ENCODE measurements at regions not wholly inside any gene's neighbourhood (a gene's known extent, or its start where the extent isn't known, plus 50 kb on each side); places are given as distances from the start of the nearest gene placed in this dataset.

DNA sequence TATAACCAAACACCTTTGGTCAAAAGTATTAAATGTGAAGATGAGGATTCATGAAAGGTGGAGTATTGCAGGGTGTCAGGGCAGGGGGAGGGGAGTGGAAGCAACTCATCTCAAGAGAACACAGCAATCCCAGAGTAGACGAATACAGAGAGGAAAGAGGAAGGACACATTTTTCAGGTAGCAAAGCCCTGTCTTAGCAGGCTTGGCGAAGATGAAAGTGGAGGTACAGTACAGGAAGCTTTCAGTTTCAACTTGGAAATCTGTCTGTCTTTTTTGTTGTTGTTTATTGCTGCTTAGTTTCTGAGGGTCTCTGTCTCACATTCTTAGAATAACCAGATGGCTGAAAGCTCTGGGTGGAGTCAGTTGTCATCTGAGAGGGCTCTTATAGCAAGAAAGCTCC, 80.8 kb upstream of the GPR149 start:
- ATAC-seq (ENCODE audit: insufficient read depth, low FRiP score) (no peak), DNase-seq (no peak)
- Histone ChIP-seq H3K27ac (ENCODE audit: low read depth in 1 of 2, low read length in 1 of 2) (no peak overlapping the region), H3K9me3 (ENCODE audit: control insufficient read depth in 4 of 4, insufficient read depth in 3 of 4, low read length in 3 of 4) (peaks cover 0 to 3% (median 0%) of the 10 kb centered on the region in 4 donors), H3K9ac (ENCODE audit: insufficient read depth in 1 of 2, low read length in 2 of 2) (no peak overlapping the region), H3K27me3 (ENCODE audit: control insufficient read depth in 3 of 3, insufficient read depth in 3 of 3, low read length in 2 of 3) (no peaks in the 10 kb centered on the region), H3K36me3 (ENCODE audit: control insufficient read depth in 4 of 4, insufficient read depth in 4 of 4, low read length in 4 of 4) (no peaks in the 10 kb centered on the region), H3K4me1 (ENCODE audit: control insufficient read depth in 5 of 5, insufficient read depth in 5 of 5, low read length in 5 of 5) (no peaks in the 10 kb centered on the region), H3K4me3 (no peak overlapping the region)
- 78 to 81% methylated on average over 2 of the region's 2 CpGs for WGBS, 2 donors
- TF ChIP-seq, protein P1, sequence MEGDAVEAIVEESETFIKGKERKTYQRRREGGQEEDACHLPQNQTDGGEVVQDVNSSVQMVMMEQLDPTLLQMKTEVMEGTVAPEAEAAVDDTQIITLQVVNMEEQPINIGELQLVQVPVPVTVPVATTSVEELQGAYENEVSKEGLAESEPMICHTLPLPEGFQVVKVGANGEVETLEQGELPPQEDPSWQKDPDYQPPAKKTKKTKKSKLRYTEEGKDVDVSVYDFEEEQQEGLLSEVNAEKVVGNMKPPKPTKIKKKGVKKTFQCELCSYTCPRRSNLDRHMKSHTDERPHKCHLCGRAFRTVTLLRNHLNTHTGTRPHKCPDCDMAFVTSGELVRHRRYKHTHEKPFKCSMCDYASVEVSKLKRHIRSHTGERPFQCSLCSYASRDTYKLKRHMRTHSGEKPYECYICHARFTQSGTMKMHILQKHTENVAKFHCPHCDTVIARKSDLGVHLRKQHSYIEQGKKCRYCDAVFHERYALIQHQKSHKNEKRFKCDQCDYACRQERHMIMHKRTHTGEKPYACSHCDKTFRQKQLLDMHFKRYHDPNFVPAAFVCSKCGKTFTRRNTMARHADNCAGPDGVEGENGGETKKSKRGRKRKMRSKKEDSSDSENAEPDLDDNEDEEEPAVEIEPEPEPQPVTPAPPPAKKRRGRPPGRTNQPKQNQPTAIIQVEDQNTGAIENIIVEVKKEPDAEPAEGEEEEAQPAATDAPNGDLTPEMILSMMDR (IDR thresholded peaks at IDR 0.05; ENCODE audit: control extremely low read depth, extremely low read depth) = no peak

DNA sequence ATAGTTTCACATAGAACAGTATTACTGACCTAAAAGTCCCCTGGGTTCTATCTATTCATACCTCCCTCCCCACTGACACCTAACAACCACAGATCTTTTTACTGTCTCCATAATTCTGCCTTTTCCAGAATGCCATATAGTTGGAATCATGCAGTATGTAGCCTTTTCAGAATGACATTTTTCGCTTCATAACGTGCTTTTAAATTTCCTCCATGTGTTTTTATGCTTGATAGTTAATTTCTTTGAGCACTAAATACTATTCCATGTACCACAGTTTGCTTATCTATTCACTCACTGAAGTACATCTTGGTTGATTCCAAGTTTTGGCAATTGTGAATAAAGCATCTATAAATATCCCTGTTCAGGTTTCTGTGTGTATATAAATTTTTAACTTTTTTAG, 77.7 kb upstream of the GPR149 start:
- H3K4me1 ChIP-seq (ENCODE audit: control insufficient read depth in 5 of 5, insufficient read depth in 5 of 5, low read length in 5 of 5) = no peaks in the 10 kb centered on the region
- WGBS, 2 donors = 90 to 93% methylated on average over 2 of the region's 2 CpGs

DNA sequence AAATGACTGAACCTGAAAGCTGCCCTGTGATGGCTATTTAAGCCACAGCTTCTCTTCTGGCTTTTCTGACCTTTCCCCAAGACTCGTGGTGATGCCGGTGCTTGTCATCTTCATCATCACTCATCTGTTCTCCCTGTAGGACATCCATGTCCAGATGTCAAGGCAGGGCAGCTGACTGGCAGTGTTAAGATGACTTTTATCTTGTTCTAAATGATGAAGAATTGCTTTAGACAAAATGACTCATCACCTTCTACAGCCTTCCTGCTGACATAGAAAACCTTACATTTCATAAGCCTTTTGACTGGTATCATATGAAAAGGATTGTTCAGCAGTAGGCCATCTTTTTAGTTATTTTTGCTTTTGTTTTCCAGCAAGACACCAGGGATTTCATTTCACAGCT, 67.0 kb upstream of the GPR149 start:
- WGBS, 2 donors = 59 to 79% methylated on average over 2 of the region's 2 CpGs
- no peak overlapping the region for H3K27ac ChIP-seq (ENCODE audit: low read depth in 1 of 2, low read length in 1 of 2)
- H3K9me3 ChIP-seq (ENCODE audit: control insufficient read depth in 4 of 4, insufficient read depth in 3 of 4, low read length in 3 of 4) = peaks cover 0 to 5% (median 0%) of the 10 kb centered on the region in 4 donors
- no peak overlapping the region for H3K9ac ChIP-seq (ENCODE audit: insufficient read depth in 1 of 2, low read length in 2 of 2)
- H3K4me3 ChIP-seq = no peak overlapping the region
- ATAC-seq (ENCODE audit: insufficient read depth, low FRiP score) (no peak), DNase-seq (no peak)
- no peaks in the 10 kb centered on the region for H3K27me3 ChIP-seq (ENCODE audit: control insufficient read depth in 3 of 3, insufficient read depth in 3 of 3, low read length in 2 of 3)
- no peaks in the 10 kb centered on the region for H3K4me1 ChIP-seq (ENCODE audit: control insufficient read depth in 5 of 5, insufficient read depth in 5 of 5, low read length in 5 of 5)
- no peaks in the 10 kb centered on the region for H3K36me3 ChIP-seq (ENCODE audit: control insufficient read depth in 4 of 4, insufficient read depth in 4 of 4, low read length in 4 of 4)
- TF ChIP-seq, protein P1 (IDR thresholded peaks at IDR 0.05; ENCODE audit: control extremely low read depth, extremely low read depth) = no peak

More for the DNA sequence above, 77.7 kb upstream of the GPR149 start:
- Histone ChIP-seq H3K36me3 (ENCODE audit: control insufficient read depth in 4 of 4, insufficient read depth in 4 of 4, low read length in 4 of 4) (no peaks in the 10 kb centered on the region), H3K9ac (ENCODE audit: insufficient read depth in 1 of 2, low read length in 2 of 2) (no peak overlapping the region), H3K9me3 (ENCODE audit: control insufficient read depth in 4 of 4, insufficient read depth in 3 of 4, low read length in 3 of 4) (peaks cover 0 to 3% (median 0%) of the 10 kb centered on the region in 4 donors), H3K27me3 (ENCODE audit: control insufficient read depth in 3 of 3, insufficient read depth in 3 of 3, low read length in 2 of 3) (no peaks in the 10 kb centered on the region), H3K4me3 (no peak overlapping the region), H3K27ac (ENCODE audit: low read depth in 1 of 2, low read length in 1 of 2) (no peak overlapping the region)
- ATAC-seq (ENCODE audit: insufficient read depth, low FRiP score) (no peak), DNase-seq (no peak)
- TF ChIP-seq, protein P1 (IDR thresholded peaks at IDR 0.05; ENCODE audit: control extremely low read depth, extremely low read depth) = no peak

DNA sequence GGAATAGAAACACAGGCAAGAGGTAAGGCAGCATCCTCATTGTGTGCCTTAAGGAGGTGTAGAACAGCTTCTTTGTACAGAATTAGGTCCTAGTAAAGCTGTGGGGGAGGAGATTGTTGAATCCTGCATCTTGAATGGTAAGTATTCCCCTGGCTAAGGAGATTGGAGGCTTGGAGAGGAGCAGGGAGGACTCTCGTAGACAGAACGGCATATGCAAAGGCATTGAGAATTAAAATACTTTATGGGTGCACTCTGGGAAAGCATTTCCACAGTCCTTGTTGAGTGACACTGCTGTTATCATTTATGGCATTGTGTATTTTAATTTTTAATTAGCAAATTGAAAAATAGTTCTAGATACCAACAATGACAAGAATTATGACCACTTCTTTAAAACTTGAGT, 66.5 kb upstream of the GPR149 start:
- ATAC-seq (ENCODE audit: insufficient read depth, low FRiP score) (no peak), DNase-seq (no peak)

More for the DNA sequence above, 66.5 kb upstream of the GPR149 start:
- Histone ChIP-seq H3K4me3 (no peak overlapping the region), H3K27ac (ENCODE audit: low read depth in 1 of 2, low read length in 1 of 2) (no peak overlapping the region), H3K9ac (ENCODE audit: insufficient read depth in 1 of 2, low read length in 2 of 2) (no peak overlapping the region), H3K9me3 (ENCODE audit: control insufficient read depth in 4 of 4, insufficient read depth in 3 of 4, low read length in 3 of 4) (peaks cover 0 to 5% (median 0%) of the 10 kb centered on the region in 4 donors), H3K4me1 (ENCODE audit: control insufficient read depth in 5 of 5, insufficient read depth in 5 of 5, low read length in 5 of 5) (no peaks in the 10 kb centered on the region), H3K27me3 (ENCODE audit: control insufficient read depth in 3 of 3, insufficient read depth in 3 of 3, low read length in 2 of 3) (no peaks in the 10 kb centered on the region), H3K36me3 (ENCODE audit: control insufficient read depth in 4 of 4, insufficient read depth in 4 of 4, low read length in 4 of 4) (no peaks in the 10 kb centered on the region)
- TF ChIP-seq, protein P1 (IDR thresholded peaks at IDR 0.05; ENCODE audit: control extremely low read depth, extremely low read depth) = no peak
- WGBS, 2 donors = 85 to 89% methylated on average over 2 of the region's 2 CpGs
